KG1 (cell line): ENCODE measurements at regions not wholly inside any gene's neighbourhood (a gene's known extent, or its start where the extent isn't known, plus 50 kb on each side); places are given as distances from the start of the nearest gene placed in this dataset.
"Not testable (repeated sequence)": the region's sequence is repeated elsewhere in the genome, so short reads cannot be mapped to it uniquely, and the experiment has no call there.

Source experiments
- DNase-seq: peaks from one replicate; lab custom pipeline; 2025; lab: John Stamatoyannopoulos, UW

DNA sequence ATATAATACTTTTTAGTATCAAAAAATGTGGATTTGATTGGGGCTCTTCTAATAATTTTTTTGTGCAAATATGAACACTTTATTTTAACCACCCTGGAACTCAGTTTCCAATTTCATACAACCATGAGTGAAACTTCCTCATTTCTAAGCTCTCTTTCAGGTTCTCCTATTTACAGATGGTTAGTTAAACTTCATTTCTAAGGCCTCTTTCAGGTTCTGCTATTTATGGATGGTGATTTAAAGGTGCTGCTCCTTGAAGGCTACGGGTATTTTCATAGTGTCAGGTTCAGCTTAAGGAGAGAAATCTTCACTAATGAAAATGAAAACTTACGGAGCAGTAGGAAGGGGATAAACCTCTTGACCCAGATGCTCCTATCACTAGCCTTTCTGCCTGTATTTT lies 568.3 kb downstream of the KIF20B start:
- no peak for DNase-seq

DNA sequence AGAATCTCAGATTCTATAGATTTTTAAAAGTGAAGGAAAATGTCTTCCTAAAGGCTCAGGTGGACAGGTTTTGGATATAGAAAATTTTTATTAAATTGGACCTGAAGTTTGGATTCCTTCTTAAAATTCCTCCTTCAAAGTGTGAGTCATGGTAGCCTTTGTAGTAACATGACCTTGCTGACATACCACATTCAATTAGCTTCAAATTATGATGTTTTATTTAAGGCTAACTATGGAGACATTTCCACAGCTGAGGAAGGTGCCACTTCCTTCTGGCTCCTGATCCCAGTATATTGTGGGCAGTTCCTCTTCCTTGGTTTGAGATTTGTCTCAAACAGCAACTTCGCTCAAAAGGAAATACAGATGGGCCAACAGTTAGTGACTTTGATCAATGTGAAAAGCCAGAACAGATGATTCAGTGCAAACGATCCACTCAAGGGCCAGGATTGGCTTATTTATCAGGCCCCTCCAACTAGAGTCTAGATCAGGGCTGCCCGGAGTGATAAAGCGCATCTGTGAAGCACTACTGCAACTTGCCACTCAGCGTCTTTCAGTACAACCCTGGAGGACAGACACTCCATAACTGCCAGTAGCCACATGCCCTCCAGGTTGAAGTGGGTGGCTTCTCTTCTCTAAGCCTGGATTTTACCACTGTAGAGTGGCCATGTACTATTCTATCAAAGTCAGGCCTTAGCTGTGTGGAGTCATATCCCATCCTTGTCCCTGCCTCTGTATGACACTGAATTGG lies 573.5 kb downstream of the KIF20B start:
- no peak for DNase-seq

DNA sequence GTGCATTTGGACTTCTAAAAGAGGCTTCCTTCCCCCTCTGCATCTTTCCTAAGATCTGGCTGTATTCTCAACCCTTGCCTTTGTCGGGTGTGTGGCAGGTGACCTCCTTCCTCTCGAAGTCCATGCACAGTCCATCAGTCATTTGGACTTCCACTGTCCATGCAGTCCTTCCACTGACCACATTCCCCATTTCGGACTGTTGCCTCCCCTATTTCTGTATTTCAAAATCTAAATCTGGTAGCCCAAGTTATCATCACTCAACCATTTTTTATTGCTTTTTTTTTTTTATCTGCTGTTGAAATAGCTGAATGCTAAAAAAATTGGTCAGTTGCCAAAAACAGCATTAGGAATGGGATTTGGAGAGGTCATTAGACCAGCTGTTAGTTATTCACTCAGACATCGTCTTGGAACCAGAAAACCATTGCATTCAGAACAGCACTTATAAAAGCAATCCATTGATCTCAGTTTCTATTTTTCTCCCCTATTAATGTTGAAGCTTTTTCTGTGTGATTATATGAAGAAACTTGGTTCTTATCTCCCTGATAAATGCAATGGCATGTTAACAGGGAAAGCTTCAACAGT lies 575.6 kb downstream of the KIF20B start:
- no peak for DNase-seq

DNA sequence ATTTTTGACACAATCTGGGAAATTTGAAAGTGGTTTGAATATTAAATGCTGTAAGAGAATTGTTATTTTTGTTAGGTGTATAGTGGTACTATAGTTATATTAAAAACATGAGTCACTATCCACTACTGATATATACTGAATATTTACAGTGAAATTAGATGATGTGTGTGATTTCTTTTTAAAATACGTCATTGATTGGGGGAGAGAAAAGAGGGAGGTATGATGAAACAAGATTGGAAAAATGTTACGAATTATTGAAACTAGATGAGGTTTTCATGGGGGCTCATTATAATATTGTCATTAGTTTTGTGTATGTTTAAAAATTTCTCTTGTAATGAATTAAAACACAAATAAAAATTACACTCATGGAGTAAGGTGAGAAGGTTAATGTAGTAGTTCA lies 571.4 kb downstream of the HTR7 start:
- DNase-seq = no peak

DNA sequence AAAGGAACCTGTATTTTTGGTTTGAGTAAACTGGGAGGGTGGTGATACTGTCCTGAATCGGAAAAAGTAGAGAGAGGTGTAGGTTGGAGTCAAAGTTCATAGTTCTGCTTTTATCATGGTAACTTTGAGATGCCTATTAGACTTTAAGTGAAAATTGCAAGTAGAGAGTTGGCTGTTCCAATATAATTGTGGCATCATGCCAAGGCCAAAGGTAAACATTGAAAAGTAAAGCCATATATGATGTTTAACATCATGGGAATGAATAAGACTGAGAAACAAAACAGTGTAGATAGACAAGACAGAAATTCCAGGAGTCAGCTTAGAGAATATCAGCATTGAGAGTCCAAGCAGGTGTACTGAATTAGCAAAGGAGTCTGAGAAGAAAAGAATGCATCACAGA lies 570.9 kb downstream of the HTR7 start:
- DNase-seq = no peak

DNA sequence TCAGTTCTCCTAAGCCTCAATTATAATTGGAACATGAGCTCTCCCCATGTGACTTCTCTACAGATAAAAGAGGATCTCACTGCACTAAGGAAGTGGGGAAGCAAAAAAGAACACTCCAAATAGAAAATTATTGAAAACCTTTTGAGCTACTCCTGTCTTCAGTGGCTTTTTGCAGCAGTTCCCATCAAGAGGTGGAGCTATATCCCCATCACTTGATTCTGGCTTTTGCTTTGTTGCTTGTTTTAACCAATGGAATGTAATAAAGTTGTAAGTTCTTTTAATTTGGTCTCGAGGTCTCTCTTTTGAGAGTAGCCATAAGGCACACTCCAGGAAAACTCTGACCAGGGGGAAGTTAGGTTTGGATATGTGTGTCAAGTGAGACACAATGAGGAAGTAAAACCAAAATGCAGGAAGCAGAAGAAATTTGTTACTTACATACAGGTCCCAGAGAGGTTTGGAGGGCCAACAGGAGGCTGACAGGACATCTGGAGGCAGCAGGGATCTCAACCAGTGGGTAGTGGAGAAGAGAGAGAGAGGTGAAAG lies 569.4 kb downstream of the HTR7 start:
- no peak for DNase-seq

DNA sequence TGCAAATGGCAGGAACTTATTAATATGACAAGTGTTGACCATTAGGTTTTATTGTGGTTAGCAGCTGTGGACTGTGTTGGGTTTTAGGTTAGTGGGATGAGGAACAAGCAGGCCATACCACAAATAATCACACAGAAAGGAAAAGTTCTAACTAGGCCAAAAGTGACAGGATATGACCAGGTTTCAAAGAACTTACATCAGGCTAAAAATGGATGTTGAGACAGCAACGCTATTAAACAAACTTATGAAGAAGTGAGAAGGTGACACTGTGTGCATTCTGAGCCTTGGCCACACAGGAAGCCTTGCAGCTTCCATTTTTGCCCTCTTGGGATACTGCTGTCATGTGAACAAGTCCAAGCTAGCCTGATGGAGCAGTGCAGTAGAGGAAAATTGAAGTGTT lies 568.8 kb downstream of the HTR7 start:
- no peak for DNase-seq

DNA sequence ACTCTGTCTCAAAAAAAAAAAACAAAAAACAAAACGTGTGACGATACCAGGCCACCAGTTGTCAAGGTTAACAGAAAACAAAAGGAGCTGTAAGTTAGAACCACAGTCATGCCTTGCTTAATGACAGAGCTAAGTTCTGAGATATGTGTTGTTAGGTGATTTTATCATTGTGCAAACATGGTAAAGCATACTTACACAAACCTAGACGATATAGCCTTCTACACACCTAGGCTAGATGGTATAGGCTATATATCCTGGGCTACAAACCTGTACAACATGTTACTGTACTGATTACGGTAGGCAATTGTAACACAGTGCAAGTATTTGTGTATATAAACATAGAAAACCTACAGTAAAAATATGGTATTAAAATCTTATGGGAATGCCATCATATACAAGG lies 564.2 kb downstream of the HTR7 start:
- DNase-seq = no peak

DNA sequence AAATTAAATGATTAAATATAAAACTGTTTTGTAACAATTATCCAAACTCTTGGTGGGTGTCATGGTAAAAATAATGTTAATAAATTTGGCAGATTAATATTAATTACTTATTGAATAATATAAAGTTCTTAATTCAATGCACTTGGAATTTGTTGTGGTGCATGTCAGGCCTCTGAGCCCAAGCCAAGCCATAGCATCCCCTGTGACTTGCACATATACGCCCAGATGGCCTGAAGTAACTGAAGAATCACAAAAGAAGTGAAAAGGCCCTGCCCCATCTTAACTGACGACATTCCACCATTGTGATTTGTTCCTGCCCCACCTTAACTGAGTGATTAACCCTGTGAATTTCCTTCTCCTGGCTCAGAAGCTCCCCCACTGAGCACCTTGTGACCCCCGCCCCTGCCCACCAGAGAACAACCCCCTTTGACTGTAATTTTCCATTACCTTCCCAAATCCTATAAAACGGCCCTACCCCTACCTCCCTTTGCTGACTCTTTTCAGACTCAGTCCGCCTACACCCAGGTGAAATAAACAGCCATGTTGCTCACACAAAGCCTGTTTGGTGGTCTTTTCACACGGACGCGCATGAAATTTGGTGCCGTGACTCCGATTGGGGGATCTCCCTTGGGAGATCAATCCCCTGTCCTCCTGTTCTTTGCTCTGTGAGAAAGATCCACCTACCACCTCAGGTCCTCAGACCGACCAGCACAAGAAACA lies 562.9 kb downstream of the HTR7 start:
- not testable (repeated sequence) for DNase-seq

DNA sequence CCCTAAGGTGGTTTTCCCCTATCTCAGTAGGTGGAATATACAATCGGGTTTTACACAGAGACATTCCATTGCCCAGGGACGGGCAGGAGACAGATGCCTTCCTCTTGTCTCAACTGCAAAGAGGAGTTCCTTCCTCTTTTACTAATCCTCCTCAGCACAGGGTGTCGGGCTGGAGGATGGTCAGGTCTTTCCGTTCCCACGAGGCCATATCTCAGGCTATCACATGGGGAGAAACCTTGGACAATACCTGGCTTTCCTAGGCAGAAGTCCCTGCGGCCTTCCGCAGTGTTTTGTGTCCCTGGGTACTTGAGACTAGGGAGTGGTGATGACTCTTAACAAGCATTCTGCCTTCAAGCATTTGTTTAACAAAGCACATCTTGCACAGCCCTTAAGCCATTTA lies 555.8 kb downstream of the HTR7 start:
- DNase-seq = not testable (repeated sequence)

DNA sequence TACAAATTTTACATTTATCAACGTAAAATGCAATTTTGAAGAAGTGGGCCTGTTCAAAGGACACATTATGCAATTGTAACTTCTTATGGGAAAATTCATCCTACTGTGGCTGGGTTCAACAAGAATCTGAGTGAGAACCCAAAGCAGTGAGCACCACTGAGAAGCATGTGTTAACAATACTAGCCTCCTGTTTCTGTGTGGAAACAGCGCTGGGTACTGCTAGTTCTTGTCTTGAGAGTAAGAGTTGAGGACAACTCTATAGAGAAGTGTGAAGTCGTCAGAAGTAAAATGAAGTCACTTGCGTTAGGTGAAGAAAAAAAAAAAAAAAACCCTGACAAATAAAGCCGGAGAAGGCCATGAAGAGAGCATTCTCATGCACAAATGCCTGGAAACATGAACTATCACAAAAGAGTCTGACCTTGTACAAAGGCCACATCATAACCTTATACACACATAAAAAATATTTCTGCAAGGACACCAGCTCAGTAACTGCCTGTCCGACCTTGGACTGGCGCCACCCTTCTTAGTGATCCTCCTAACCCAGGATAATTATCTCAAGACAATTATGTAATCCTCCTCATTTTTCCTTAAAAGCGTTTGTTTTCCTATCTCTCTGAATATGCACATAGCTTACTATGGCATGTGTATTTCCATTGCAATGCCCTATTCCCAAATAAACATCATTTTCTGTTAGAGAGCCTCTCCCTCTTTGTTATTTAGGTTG lies 554.9 kb downstream of the HTR7 start:
- DNase-seq = no peak

DNA sequence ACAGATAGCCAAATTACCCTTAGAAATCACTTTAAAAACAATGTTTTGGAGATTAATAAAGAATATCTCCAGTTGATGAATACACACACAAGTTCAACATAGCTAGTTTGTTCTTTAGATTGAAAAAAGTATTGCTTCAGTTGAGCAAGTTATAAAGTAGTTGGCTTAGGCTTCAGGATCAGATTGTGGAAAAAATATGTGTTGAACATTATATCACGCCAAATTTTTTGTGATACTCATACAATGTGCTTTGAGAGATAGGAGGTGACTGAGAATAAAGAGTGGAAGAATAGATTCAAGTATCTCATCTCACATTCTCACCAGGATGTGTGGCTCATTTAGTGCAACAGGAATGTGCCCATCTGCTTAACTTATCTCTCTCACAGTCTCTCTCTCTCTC lies 553.3 kb downstream of the HTR7 start:
- DNase-seq = no peak

DNA sequence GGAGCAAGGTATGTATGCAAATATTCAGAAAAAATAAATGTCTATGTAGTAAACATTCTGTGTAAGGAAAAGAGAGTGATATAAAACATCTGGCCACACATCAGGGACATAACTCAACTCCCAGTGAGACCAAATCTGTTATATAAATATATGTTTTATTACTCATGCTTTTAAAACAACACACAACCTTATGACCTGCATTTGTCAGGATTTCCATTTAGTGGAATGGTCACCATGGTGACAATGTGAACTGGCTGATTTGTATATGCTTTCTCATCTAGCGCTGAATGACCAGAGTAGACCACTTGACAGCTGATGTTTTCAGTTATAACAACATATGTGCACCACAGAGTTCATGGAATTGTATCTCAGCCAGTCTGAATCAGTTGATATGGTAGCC lies 551.7 kb downstream of the HTR7 start:
- DNase-seq = no peak

DNA sequence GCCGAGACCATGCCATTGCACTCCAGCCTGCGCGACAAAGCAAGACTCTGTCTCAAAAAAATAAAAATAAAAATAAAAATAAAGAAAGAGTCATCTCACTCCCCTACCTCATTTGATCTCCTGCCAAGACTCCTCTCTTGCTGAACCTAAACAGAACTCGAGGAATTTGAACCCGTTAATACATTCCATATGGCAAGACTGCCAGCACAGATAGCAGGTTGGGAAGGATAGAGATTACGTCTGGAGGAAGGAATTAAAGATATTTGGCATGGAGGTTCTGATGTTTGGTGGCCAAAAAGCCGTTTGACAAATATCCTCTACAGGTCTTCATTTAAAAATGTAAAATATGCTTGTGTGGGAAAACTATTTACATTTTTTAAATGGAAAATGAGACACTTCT lies 549.6 kb downstream of the HTR7 start:
- no peak for DNase-seq

DNA sequence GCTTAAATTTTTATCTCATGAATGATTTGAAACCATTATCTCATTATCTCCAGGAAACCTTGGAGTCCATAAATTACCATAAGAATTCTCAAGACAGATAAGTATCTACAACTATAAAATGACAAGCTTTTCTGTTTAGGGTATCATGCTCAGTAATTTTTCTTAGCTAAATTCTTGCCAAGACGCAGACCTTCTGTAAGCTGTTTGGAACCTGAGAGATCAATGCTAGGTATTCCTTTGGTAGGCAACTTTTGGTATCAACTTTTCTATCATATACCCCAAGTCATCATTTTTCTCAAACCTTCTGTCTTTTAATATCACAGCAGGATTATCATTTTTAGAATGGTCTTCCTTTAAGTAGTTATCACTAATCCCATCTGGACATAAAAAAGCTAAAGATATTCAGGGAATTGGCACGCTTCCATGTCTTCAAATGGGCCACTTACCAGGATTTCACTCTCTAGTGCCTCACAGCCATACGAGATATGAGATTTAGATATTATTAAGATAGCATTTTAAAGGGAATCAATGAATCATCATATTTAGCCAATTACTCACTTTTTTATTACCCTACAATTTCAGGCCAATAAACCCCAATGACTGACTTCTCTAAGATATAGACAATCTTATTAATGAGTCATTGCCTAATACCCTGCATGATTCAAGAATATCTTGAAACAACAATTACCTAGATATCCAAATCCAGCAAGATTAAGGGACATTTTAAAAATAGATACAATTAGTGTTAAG lies 544.1 kb downstream of the HTR7 start:
- no peak for DNase-seq

DNA sequence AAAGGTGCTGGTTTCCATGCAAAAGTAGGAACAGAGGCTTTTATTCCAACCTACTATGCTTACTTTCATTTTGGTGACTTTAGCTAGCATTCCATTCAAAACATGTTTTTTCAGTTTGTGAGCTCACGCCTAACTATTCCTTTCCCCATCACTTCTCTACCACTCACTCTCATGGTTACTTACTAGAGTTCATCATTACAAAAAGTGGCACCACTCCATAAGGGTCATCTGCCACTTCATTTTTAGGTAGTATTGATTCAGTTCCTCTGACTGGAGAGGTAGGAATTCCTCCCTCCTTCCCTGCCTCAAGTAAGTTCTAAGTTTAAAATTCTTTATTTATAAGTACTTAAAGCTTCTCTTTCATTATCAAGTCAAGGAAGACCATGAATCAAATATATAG lies 543.1 kb downstream of the HTR7 start:
- DNase-seq = no peak

DNA sequence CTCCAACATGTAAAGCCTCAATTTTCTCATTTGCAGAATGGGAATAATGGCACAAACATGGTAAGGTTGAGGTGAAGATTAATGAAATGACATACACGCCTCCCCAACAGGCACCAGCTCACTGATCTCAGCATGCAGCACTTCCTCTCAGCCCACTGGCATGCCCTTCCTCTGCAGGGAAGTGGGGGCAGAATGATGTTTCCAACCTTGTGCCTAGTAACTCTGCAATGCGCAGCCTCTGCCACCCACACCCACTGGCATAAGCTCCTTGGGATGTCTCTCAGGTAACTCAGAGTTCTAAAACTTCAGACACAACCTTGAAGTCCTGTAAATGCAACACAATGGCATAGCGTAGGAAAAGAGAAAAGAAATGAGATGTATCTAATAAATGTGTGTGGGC lies 540.7 kb downstream of the HTR7 start:
- no peak for DNase-seq

DNA sequence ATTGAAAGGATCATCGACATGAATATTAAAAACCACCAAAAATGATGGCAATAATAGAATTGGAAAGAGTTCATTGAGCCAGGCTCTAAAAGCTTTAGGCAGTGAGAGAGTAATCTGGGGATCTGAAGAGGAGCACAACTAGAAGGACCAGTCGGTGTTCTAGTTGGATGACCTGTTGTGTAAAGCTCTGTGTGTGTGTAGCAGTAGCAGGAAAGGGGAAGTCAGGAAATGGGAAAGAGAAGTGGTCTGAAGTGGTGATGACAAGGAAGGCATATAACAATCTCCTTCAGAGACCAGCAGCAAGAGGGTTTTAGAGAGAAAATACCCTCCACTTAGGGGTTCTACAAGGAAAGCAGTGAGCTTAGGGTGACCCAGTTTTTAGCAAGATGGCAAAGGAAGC lies 539.2 kb downstream of the HTR7 start:
- no peak for DNase-seq

DNA sequence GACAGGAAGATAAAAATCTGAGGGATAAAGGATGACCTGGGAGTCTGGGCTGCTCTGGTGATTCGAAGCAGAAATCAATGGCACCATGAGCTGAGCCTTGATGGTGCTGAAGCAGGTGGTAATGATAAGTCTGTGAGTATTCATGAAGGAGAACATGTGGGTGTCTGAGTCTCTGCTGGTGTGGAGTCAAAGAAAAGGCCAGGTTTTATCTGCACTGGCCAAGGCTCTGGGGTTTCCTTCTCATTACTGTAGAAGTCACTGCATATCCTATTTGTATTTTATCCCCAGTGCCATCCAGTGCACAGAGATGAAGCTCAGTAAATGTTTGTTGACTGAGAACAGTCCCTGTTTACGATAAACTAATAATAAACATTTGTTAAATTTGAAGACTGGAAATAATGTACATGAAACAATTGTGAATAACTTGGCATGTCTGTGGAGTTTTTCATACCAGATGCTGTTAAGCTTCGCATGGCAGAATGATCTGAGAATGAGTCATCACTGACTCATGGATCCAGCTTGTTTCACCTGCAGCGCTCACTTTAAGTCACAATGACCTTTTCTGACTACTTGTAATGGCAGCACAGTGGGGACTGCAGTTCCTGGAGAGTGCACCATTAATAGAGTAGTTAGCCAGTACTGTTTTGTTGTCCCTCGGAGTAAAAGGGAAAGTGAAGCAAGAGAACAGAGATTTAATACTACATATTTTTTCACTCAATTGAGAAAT lies 538.5 kb downstream of the HTR7 start:
- no peak for DNase-seq

DNA sequence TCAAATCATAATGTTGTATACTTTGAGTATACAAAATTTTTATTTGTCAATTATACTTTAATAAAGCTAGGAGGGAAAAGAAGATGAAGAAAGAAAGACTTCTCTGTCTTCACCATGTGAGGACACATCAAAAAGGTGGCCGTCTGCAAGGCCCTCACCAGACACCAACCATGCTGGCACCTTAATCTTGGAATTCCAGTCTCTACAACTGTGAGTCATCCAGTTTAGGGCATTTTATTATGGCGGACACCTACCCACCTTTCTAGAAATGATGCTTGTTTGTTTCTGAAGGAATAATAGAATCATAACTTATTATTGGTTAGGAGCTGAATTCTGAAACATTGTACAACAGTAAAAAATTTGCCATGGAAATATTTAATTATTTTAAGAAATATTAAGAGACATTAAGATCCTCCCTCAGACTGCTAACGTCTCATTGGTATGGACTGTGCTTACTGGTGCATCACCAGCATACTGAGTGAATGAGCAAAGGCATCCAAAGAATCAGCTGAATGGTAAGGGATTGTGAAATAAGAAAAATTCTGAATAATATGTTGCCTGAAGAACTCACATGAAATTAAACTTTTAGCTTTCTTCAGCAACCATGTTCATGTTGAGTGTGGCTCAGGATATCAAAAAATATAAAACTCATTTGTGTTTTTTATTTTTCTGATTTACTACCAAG lies 536.6 kb downstream of the HTR7 start:
- DNase-seq = no peak
